SK-N-MC (cell line): ENCODE measurements at regions not wholly inside any gene's neighbourhood (a gene's known extent, or its start where the extent isn't known, plus 50 kb on each side); places are given as distances from the start of the nearest gene placed in this dataset.

Experiments
- DNase-seq: peaks from one replicate; pipeline ENCODE4 v3.0.0-alpha.2; 2011; ENCODE audit warnings: low read depth, low spot score
- H3K27ac ChIP-seq: fragments of 200-600 bp; sonication (generic); 2 replicates; pipeline ENCODE4 v1.5.1; 2016; ENCODE audit warnings: mixed run types
- H3K36me3 ChIP-seq: fragments of 200-600 bp; sonication (generic); 2 replicates; pipeline ENCODE4 v1.6.1; 2017; ENCODE audit warnings: antibody characterized with exemption, low read length, mixed read lengths; ENCODE audit not compliant: insufficient read depth
- H3K4me3 ChIP-seq: fragments of 200-600 bp; sonication (generic); 2 replicates; pipeline ENCODE4 v1.5.1; 2016
- H3K9ac ChIP-seq: fragments of 200-600 bp; sonication (generic); 2 replicates; pipeline ENCODE4 v1.8.0; 2017; ENCODE audit warnings: mixed run types, mixed read lengths; ENCODE audit not compliant: insufficient read length
- H3K9me3 ChIP-seq: fragments of 200-600 bp; sonication (generic); 2 replicates; pipeline ENCODE4 v1.6.1; 2017; ENCODE audit warnings: low read depth, mild to moderate bottlenecking, antibody characterized with exemption, low read length, moderate library complexity, mixed read lengths
- EZH2 ChIP-seq: fragments of 200-600 bp; sonication (generic); IDR thresholded peaks from one replicate; pipeline ENCODE4 v1.6.1; 2017; ENCODE audit warnings: antibody characterized with exemption
- FOXP2 ChIP-seq: optimal IDR thresholded peaks from 2 replicates; pipeline ENCODE3; 2011; ENCODE audit warnings: mild to moderate bottlenecking, moderate library complexity; ENCODE audit not compliant: insufficient read depth; ENCODE audit errors: extremely low read length, control extremely low read depth
- POLR2AphosphoS5 ChIP-seq: IDR thresholded peaks from 2 replicates; pipeline ENCODE4 v1.6.1; 2012; ENCODE audit warnings: mild to moderate bottlenecking, low read depth, low read length, borderline replicate concordance

GRCh38 chr2:58925676-58926081 is 684.6 kb upstream of the FANCL start:
- Histone ChIP-seq H3K27ac (no peak overlapping the region), H3K4me3 (no peak overlapping the region)
- DNase-seq = no peak

GRCh38 chr2:58923869-58924268 is 682.7 kb upstream of the FANCL start:
- H3K9me3 ChIP-seq = no peaks in the 10 kb centered on the region
- no peaks in the 10 kb centered on the region for H3K36me3 ChIP-seq
- no peak overlapping the region for H3K9ac ChIP-seq
- DNase-seq = no peak
- no peak for TF ChIP-seq EZH2
- no peak for TF ChIP-seq POLR2AphosphoS5
- no peak for TF ChIP-seq FOXP2
- H3K27ac ChIP-seq = no peak overlapping the region
- H3K4me3 ChIP-seq = no peak overlapping the region

More at GRCh38 chr2:58925676-58926081, 684.6 kb upstream of the FANCL start:
- no peaks in the 10 kb centered on the region for H3K9me3 ChIP-seq
- TF ChIP-seq EZH2 = no peak
- TF ChIP-seq FOXP2 = no peak
- no peak for TF ChIP-seq POLR2AphosphoS5
- H3K36me3 ChIP-seq = no peaks in the 10 kb centered on the region
- H3K9ac ChIP-seq = no peak overlapping the region

- H3K36me3 ChIP-seq = no peaks in the 10 kb centered on the region
- H3K9me3 ChIP-seq = no peaks in the 10 kb centered on the region
- TF ChIP-seq POLR2AphosphoS5 (no peak), FOXP2 (no peak), EZH2 (no peak)
- H3K9ac ChIP-seq = no peak overlapping the region
- DNase-seq = no peak
- H3K27ac ChIP-seq = no peak overlapping the region
- H3K4me3 ChIP-seq = no peak overlapping the region
Measured at GRCh38 chr2:58922245-58922644, 681.1 kb upstream of the FANCL start.

- Histone ChIP-seq H3K9me3 (no peaks in the 10 kb centered on the region), H3K27ac (no peak overlapping the region), H3K9ac (no peak overlapping the region), H3K4me3 (no peak overlapping the region), H3K36me3 (no peaks in the 10 kb centered on the region)
- no peak for DNase-seq
- TF ChIP-seq FOXP2 = no peak
- TF ChIP-seq POLR2AphosphoS5 = no peak
- no peak for TF ChIP-seq EZH2
Measured at GRCh38 chr2:58921676-58922075, 680.6 kb upstream of the FANCL start.

- no peak overlapping the region for H3K27ac ChIP-seq
- no peaks in the 10 kb centered on the region for H3K9me3 ChIP-seq
- H3K36me3 ChIP-seq = no peaks in the 10 kb centered on the region
- H3K4me3 ChIP-seq = no peak overlapping the region
- no peak overlapping the region for H3K9ac ChIP-seq
- no peak for DNase-seq
- TF ChIP-seq EZH2 = no peak
- no peak for TF ChIP-seq FOXP2
- no peak for TF ChIP-seq POLR2AphosphoS5
Measured at GRCh38 chr2:58920001-58920400, 678.9 kb upstream of the FANCL start.

GRCh38 chr2:58919316-58919715 is 678.2 kb upstream of the FANCL start:
- DNase-seq = no peak
- Histone ChIP-seq H3K27ac (no peak overlapping the region), H3K36me3 (no peaks in the 10 kb centered on the region), H3K4me3 (no peak overlapping the region), H3K9me3 (no peaks in the 10 kb centered on the region), H3K9ac (no peak overlapping the region)
- TF ChIP-seq POLR2AphosphoS5 (no peak), EZH2 (no peak), FOXP2 (no peak)

DNA sequence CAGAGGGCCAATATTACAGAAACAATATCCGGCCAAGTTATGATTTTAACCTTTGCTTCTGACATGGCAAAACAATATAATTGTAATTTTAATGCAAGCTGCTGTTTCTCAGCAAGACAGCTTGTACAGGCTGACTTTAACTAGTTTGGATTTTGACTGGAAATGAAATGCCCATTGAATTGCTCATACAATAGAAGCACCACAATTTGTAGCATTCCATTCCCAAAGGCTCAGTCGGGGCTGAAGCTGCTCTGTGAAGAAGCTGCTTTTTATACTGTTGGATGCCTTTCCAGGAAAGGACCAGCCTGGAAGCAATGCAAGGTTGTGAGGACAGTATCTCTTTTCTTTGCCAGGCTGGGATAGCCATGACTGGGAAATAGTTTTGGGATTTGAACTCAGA is 677.0 kb upstream of the FANCL start:
- Histone ChIP-seq H3K27ac (no peak overlapping the region), H3K9ac (no peak overlapping the region), H3K36me3 (no peaks in the 10 kb centered on the region), H3K4me3 (no peak overlapping the region), H3K9me3 (no peaks in the 10 kb centered on the region)
- TF ChIP-seq EZH2 = no peak
- no peak for TF ChIP-seq POLR2AphosphoS5
- no peak for TF ChIP-seq FOXP2
- DNase-seq = no peak

DNA sequence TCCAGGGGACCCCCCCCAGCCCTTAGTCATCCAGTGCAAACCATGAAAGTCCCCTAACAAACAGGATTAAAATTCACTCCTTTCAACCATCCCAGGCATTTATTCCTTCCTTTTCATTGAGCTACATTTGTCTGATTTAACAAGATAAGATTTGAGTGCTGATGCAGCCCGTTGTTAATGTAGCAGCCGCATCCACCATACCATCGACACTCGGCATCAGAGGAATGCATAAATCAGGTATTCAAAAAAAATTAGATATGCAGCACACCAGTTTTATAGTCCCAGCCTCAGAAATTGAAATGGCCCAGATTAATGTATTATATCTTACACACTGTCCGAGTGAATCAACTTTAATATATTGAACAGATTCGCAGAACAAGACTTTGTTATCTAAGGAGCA is 676.5 kb upstream of the FANCL start:
- TF ChIP-seq EZH2 (no peak), FOXP2 (no peak), POLR2AphosphoS5 (no peak)
- no peaks in the 10 kb centered on the region for H3K9me3 ChIP-seq

DNA sequence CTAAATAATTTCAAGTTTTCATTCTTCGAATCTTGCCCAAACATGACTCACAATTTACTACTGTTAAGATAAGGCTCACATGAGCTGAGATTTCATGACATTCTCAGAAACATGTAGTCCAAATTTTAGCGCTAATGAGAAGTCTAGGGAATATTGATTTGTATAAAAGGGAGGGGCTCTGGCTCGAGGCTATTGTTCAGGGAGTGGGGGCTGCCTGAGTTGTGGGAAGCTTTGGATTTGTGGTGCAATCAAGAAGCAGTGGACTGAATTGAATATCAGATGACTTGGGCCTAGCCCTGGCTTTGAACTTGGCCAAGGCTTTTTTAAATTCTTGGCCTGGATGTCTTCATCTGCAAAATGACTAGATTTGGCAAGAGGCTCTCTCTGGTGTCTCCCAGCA is 674.9 kb upstream of the FANCL start:
- Histone ChIP-seq H3K9me3 (no peaks in the 10 kb centered on the region), H3K9ac (no peak overlapping the region), H3K36me3 (no peaks in the 10 kb centered on the region), H3K4me3 (no peak overlapping the region), H3K27ac (no peak overlapping the region)
- DNase-seq = no peak
- TF ChIP-seq EZH2 (no peak), POLR2AphosphoS5 (no peak), FOXP2 (no peak)

More for the DNA sequence above, 676.5 kb upstream of the FANCL start:
- no peak overlapping the region for H3K27ac ChIP-seq
- no peak overlapping the region for H3K9ac ChIP-seq
- H3K4me3 ChIP-seq = no peak overlapping the region
- H3K36me3 ChIP-seq = no peaks in the 10 kb centered on the region
- no peak for DNase-seq
